AG04449 (cell line): ENCODE measurements at regions not wholly inside any gene's neighbourhood (a gene's known extent, or its start where the extent isn't known, plus 50 kb on each side); places are given as distances from the start of the nearest gene placed in this dataset.

Experiments
- CTCF ChIA-PET: fragments of 350-600 bp; formaldehyde crosslinking; extraction: SDS; loops from one replicate; lab custom pipeline; 2021; ENCODE audit warnings: antibody characterized with exemption; lab: Yijun Ruan, JAX
- POLR2A ChIA-PET: fragments of 400-600, 350-600 bp; formaldehyde crosslinking; extraction: SDS; loops from one replicate; lab custom pipeline; 2020; ENCODE audit warnings: antibody characterized with exemption, inconsistent platforms; lab: Yijun Ruan, JAX
- DNase-seq: peaks from one replicate; pipeline ENCODE4 v3.0.0-alpha.2; 2010; ENCODE audit warnings: low read depth, low spot score
- H3K4me3 ChIP-seq: 2 replicates; pipeline ENCODE4 v1.5.1; 2011; ENCODE audit warnings: low read depth, mild to moderate bottlenecking, control low read depth, low read length
- CTCF ChIP-seq: IDR thresholded peaks from one replicate; pipeline ENCODE4 v1.5.1; 2011; ENCODE audit warnings: mild to moderate bottlenecking, moderate library complexity, low read length, control low read depth, inconsistent platforms; ENCODE audit not compliant: insufficient read depth; ENCODE audit errors: missing control alignments

- no peak for TF ChIP-seq CTCF
- POLR2A ChIA-PET, result no interaction called here
- no peak overlapping the region for H3K4me3 ChIP-seq
- CTCF ChIA-PET, result no interaction called here
- DNase-seq, result no peak
These were observed 246.9 kb downstream of the LIG4 start for GRCh38 chr13:107968470-107968869.

- ChIA-PET POLR2A (no interaction called here), CTCF (no interaction called here)
- TF ChIP-seq CTCF, result no peak
- no peak for DNase-seq
- H3K4me3 ChIP-seq, result no peak overlapping the region
These were observed 250.9 kb downstream of the LIG4 start for GRCh38 chr13:107964395-107964794.

- TF ChIP-seq CTCF, result no peak
- ChIA-PET POLR2A (no interaction called here), CTCF (no interaction called here)
- H3K4me3 ChIP-seq, result no peak overlapping the region
- no peak for DNase-seq
These were observed 253.3 kb downstream of the LIG4 start for GRCh38 chr13:107961849-107962608.

- CTCF ChIA-PET, result no interaction called here
- H3K4me3 ChIP-seq, result no peak overlapping the region
- POLR2A ChIA-PET, result no interaction called here
- TF ChIP-seq CTCF, result no peak
- DNase-seq, result no peak
These were observed 255.0 kb downstream of the LIG4 start for GRCh38 chr13:107960301-107960700.

- TF ChIP-seq CTCF, result no peak
- no peak for DNase-seq
- ChIA-PET POLR2A (no interaction called here), CTCF (no interaction called here)
- H3K4me3 ChIP-seq, result no peak overlapping the region
These were observed 258.4 kb downstream of the LIG4 start for GRCh38 chr13:107956889-107957288.

GRCh38 chr13:107942030-107942617 is 273.2 kb downstream of the LIG4 start:
- ChIA-PET CTCF (no interaction called here), POLR2A (no interaction called here)
- no peak overlapping the region for H3K4me3 ChIP-seq
- no peak for TF ChIP-seq CTCF
- DNase-seq, result no peak
